ENCODE measurements at regions not wholly inside any gene's neighbourhood (a gene's known extent, or its start where the extent isn't known, plus 50 kb on each side); places are given as distances from the start of the nearest gene placed in this dataset.
A peak's percentile ranks its signal among the peaks of the same experiment; 100 is the strongest.

DNA sequence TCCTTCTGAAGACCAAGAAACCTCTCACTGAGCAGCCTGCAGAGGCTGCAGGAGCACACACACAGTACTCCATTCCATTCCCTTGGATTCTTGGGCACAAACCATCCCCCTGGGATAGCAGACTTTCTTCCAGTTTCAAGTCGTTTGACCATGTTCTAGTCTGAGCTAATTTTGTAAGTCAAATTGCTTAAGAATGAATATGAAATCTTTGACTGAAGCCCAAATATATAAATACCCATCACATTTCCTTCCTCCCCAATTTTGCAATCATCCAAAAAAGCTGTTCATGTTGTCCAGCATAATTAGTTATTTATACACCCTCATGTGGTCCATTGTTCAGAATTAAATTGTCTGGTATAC, 231.2 kb upstream of the TPRG1 start:
- intact Hi-C loops (cut with DNase I), result loop anchor here (10.0 kb wide), 2 partner anchors 86 to 356 kb away; no protein-coding TSS in a partner anchor
- DNase-seq, result no peak

DNA sequence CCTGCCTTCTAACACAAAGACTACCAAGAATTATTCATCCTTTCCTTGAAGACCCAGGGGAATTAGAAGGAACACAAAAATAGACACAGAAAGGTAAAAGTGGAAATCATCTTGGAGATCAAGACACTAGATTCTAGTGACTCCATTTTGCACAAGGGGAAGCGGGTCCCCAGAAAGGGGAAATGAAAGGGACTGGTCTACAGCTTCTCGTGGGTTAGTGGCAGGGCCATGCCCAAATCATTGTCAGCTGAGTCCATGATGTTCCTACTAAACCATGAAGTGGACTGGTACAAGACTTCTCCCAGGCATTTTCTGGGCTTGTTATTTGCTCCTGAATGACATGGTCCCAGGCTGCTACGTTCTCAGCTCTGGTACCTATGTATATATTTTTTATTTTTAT, 230.7 kb upstream of the TPRG1 start:
- intact Hi-C loops (cut with DNase I), result loop anchor here (10.0 kb wide), 2 partner anchors 86 to 356 kb away; no protein-coding TSS in a partner anchor

DNA sequence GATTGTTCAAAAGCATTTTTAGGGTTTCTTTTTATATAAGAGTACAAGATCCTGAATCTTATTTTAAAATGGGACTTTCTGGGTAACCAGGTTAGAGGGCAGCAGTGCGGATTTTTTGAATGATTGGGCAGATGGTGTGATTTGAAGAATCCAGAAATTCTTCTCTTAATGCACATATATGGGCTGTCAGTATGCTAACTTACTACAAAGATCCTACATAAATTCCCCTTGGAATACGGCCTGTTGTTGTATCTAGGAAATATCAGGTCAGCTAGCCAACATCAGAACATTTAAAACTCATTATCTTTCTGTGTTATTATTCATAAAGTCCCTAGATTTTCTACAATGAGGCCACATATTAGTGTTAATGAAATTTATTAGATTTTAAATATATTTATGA, 229.6 kb upstream of the TPRG1 start:
- intact Hi-C loops (cut with DNase I), result loop anchor here (10.0 kb wide), 2 partner anchors 87 to 357 kb away; no protein-coding TSS in a partner anchor
- no peak for DNase-seq

More for the DNA sequence above, 230.7 kb upstream of the TPRG1 start:
- DNase-seq, result peak in 9 of 42 donors; percentile 11 to 48 (median 42)

- intact Hi-C loops (cut with DNase I), result loop anchor here (10.0 kb wide), 2 partner anchors 89 to 359 kb away; no protein-coding TSS in a partner anchor
Measured at GRCh38 chr3:188943591-188943990, 228.2 kb upstream of the TPRG1 start.

DNA sequence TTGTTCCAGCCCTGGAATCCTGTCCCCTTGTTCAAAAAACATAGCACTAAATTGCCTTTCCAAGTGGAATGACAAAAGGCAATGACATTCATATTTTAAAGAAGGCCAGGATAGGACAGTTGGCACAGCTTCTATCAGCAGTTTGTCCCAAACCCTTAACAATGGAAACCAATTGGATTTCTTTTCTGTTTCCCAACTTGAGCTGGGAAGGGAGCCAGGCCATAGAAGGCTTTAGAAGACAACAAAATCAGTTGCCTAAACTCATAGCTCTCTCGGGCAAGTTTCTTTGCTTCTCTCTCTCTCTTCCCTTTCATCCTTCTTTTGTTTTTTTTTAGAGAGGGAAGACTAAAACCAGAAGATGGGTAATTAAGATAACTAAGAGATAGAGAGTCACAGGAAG, 227.7 kb upstream of the TPRG1 start:
- intact Hi-C loops (cut with DNase I), result loop anchor here (10.0 kb wide), 2 partner anchors 89 to 359 kb away; no protein-coding TSS in a partner anchor
- DNase-seq, result no peak

More at GRCh38 chr3:188943591-188943990, 228.2 kb upstream of the TPRG1 start:
- DNase-seq, result no peak

- intact Hi-C loops (cut with DNase I), result loop anchor here (10.0 kb wide), 2 partner anchors 92 to 362 kb away; no protein-coding TSS in a partner anchor
- peak in 11 of 42 donors; percentile 11 to 65 (median 35) for DNase-seq
Measured at GRCh38 chr3:188946351-188947240, 225.2 kb upstream of the TPRG1 start.

DNA sequence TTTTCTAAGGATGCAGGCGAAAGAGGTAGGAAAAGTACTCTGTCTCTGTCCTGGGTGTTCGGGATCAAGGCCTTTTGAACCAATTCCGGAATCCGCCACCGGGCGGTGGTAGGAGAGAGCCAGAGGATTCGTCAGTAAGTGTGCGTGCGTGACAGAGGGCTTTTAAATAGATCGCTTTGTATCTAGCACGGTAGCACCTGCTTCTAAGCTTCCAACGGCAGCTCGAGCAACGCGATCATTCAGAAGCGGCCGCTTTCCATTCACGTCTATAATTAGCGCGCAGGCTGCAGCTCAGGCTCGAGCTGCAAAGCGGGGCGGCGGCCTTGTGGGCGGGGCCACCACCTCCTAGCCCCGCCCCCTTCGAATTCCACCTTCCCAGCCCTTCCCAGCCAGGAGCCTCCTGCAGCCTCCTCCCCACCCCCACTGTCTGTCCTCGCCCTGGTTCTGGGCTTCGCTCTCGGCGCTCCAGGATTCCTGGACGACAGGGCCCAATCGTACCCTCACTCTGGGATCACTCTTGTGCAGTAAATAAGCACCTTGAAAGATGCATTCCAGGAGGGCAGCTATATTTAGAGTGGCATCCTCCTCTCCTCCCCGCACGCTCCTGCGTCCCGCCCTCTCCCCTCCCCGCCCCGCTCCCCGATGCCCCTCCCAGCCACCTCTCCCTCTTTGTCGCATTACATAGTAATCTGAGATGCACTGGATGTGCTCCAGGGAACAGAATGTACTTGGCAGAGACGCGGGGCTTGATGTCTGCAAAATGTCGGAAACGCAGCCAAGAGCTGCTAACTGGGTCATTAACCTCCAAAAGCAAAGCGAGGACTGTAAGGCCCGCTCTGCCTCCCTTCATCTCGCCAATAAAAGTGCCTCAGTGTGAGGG, 224.1 kb upstream of the TPRG1 start:
- peak; percentile 82 to 97 (median 93) for DNase-seq
- intact Hi-C loops (cut with DNase I), result loop anchor here (2.0 to 10.0 kb wide), 3 partner anchors 93 to 895 kb away; no protein-coding TSS in a partner anchor

DNA sequence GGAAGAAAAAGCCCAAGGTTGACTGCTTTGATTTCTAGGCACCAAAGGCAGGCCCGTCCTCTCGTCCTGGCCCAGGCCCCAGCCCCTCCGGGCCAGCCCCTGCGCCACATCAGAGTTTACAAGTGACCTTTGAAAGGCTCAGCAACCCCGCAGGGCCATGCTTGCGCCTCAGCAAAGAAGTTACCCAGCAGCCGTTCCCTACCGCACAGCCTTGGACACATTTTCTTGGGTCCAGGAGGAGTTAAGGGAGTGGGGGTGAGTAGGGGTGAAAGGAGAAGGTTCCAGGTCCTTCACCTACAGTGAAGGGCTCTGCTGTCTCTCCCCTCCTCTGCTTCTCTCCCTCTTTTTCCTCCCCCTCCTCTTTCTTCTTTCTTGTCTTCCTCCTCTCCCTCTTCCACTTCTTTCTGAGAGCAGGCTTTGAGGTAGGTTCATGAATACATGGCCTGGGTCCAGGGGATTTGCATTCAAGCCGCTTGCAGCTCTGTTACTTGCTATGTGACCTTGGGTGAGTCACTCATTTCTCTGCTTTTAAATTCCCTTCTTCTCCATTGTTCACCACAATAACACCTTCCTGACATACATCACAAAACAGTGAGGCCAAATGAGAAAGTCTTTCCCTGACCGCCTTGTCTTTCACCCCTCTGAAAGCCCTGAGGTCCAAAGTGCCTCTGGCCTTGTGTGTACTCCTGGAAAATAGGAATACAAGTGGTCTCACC, 223.3 kb upstream of the TPRG1 start:
- intact Hi-C loops (cut with DNase I), result loop anchor here (2.0 to 10.0 kb wide), 3 partner anchors 94 to 896 kb away; no protein-coding TSS in a partner anchor
- DNase-seq, result peak in 17 of 42 donors; percentile 33 to 76 (median 51)

DNA sequence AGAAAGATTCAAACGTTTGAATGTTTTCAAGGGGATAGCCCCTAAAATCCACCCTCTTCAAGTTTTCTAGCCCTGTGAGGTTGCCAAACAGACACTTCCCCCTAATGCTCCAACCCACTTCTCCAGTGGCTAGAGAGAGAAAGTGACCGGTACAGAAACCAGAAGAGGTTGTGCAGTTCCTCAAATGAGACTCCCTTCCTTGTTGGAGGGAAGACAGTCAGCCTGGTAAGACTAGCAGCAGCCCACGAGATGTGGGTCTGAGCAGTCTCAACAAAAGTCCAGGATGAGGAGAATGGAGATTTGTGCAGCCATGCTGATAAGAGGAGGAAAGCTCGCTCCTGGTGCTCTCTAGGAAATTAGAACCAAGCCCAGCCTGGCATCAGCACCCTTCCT, 222.8 kb upstream of the TPRG1 start:
- intact Hi-C loops (cut with DNase I), result loop anchor here (2.0 to 10.0 kb wide), 3 partner anchors 94 to 896 kb away; no protein-coding TSS in a partner anchor
- peak in 12 of 42 donors; percentile 12 to 61 (median 32) for DNase-seq

GRCh38 chr3:188949456-188949855, 222.3 kb upstream of the TPRG1 start:
- no peak for DNase-seq

GRCh38 chr3:188949996-188950395, 221.8 kb upstream of the TPRG1 start:
- DNase-seq, result no peak
- intact Hi-C loops (cut with DNase I), result loop anchor here (2.0 to 10.0 kb wide), 4 partner anchors 95 to 897 kb away; no protein-coding TSS in a partner anchor

More at GRCh38 chr3:188949456-188949855, 222.3 kb upstream of the TPRG1 start:
- intact Hi-C loops (cut with DNase I), result loop anchor here (2.0 to 10.0 kb wide), 3 partner anchors 95 to 897 kb away; no protein-coding TSS in a partner anchor

DNA sequence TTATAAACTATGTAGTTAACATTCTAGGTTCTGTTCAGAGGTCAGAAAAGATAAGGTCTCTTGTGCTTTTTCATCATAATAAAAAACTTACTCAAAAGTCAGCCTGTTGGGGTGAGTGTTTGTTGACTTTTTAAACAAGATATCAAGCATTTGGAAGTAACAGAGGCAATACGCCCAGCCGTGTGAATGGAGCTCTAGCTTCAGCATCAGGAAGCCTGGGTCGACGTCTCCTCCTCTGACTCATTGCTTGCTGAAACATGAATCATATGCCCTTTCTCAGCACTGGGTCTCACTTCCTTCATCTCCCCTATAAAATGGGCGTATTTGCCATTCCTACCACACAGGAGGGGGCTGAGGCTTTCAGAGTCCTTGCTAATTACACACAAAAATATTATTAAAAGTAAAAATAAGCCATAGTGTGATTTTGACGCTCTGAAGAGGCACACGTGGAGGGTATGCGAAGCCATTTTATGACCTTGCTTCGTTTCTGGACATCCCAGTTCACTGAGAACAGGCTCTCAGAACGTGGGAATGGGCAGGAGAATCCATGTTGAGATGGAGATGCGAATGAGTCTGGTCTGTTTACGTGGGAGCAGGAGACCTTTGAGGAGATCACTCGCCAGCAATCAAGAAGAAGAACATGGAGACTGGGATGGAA, 220.8 kb upstream of the TPRG1 start:
- intact Hi-C loops (cut with DNase I), result loop anchor here (10.0 kb wide), 1 partner anchor 194 kb away; no protein-coding TSS in a partner anchor
- peak in 14 of 42 donors; percentile 26 to 75 (median 48) for DNase-seq

GRCh38 chr3:188951734-188952133, 220.0 kb upstream of the TPRG1 start:
- intact Hi-C loops (cut with DNase I), result loop anchor here (10.0 kb wide), 1 partner anchor 193 kb away; no protein-coding TSS in a partner anchor
- no peak for DNase-seq

- peak; percentile 64 to 97 (median 90) for DNase-seq
- intact Hi-C loops (cut with DNase I), result loop anchor here (10.0 kb wide), 1 partner anchor 190 kb away; no protein-coding TSS in a partner anchor
Measured at GRCh38 chr3:188954590-188955208, 217.1 kb upstream of the TPRG1 start.

- no peak for DNase-seq
- intact Hi-C loops (cut with DNase I), result loop anchor here (2.0 to 10.0 kb wide), 2 partner anchors 189 to 1215 kb away; no protein-coding TSS in a partner anchor
Measured at GRCh38 chr3:188955919-188956318, 215.9 kb upstream of the TPRG1 start.

- intact Hi-C loops (cut with DNase I), result loop anchor here (2.0 to 10.0 kb wide), 2 partner anchors 188 to 1216 kb away; no protein-coding TSS in a partner anchor
- peak in 11 of 42 donors; percentile 18 to 72 (median 44) for DNase-seq
Measured at GRCh38 chr3:188956839-188957489, 214.8 kb upstream of the TPRG1 start.
